Right hindlimb (tissue), 1 donor: ENCODE measurements at regions not wholly inside any gene's neighbourhood (a gene's known extent, or its start where the extent isn't known, plus 50 kb on each side); places are given as distances from the start of the nearest gene placed in this dataset.

Source experiments
- DNase-seq: peaks from one replicate; pipeline ENCODE4 v3.0.0-alpha.2; 2018

DNA sequence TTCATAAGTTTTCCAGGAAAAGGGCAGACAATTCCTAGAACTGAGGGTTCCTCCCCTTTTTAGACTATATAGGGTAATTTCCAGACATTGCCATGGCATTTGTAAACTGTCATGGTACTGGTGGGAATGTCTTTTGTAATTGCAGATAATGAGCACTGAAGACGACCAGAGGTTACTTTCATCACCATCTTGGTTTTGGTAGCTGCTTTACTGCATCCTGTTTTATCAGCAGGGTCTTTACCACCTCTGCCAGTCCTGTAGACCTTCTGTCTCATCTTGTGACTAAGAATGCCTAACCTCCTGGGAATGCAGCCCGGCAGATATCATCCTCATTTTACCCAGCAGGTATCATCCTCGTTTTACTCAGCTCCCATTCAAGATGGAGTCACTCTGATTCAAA, 583.9 kb upstream of the KLHL29 start:
- DNase-seq = no peak

DNA sequence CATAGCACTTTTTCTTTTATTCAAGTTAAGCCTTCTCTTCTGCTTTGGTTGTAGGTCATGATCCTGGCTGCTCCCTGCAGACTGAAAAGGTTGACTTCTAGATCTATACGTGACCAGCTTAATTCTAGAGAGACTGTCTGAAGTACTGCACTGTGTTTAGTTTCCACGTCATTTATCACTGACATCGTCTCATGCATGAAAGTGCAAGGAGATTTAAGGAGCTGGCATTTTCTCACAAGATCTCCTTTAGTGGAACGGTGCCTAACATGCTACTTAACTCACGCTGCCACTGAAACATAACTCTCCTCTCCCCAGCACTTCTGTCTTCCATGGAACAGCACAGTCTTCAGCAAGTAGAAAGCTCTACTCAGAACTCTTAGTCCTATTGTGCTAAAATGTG, 583.0 kb upstream of the KLHL29 start:
- no peak for DNase-seq

DNA sequence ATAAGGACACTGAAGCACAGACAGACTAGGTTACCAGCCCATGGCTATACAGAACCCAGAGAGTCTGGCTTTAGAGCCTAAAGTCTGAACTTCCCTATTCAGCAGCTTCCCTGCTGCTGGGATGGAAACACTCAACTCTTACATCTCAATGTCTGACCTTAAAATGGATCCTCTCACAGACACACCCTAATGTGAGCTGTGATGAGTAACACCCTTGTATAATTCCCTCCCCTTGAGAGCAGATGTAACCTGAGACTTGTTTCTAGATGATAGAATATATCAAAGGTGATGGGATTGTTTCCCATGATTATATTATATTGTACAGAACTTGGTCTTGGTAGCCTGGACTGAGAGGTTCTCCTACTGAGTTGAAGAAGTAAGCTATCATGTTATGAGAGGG, 577.1 kb upstream of the KLHL29 start:
- DNase-seq = no peak

DNA sequence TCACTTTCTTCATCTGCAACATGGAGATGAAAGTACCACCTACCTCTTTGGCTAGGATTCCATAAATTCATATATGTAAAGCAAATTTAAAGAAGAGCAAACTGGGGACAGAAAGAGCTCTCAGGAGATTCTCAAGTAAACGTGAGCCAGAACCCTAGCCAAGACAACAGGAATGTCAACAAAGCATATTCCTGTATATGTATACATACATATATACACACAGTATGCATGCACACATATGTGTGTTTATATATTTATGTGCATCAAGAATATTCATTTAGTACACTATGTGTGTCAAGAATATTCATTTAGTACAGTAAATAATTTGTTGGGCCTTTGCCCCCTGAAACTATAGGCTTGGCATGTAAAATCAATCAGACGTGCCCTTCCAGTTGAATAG, 574.4 kb upstream of the KLHL29 start:
- no peak for DNase-seq

- no peak for DNase-seq
These were observed 572.8 kb upstream of the KLHL29 start for GRCh38 chr2:22812065-22812680.

DNA sequence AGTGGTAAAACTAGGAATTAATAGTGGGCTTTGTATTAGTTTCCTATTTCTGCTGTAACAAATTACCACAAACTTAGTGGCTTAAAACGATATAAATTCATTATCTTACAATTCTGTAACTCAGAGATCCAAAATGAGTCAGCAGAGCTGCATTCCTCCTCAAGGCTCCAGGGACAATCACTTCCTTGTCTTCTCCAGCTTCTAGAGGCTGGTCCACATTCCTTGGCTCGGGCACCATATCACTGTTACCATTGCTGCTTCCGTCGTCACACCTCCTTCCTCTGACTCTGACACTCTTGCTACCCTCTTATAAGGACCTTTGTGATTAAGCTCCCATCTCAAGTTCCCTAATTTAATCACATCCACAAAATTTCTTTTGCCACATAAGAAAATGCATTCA, 567.8 kb upstream of the KLHL29 start:
- DNase-seq = no peak

GRCh38 chr2:22821458-22821857, 563.5 kb upstream of the KLHL29 start:
- no peak for DNase-seq

DNA sequence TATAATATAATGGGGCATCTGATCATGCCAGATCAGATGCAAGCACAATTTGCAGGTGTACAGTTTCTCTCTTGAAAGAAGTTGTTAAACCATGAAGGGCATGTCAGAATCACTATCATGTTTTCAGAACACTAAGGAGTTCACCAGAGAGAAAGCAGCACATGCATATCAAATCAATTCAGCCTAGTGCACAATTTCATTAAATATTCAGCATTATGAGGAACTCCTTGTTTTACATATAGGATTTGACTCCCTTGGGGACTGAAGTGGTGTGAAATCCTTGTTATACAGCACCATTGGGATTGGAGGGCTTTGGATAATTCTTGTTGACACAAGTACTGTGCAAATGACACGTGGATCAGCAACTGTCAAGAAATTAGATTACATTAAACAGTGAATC, 562.1 kb upstream of the KLHL29 start:
- no peak for DNase-seq

- no peak for DNase-seq
These were observed 560.4 kb upstream of the KLHL29 start for GRCh38 chr2:22824618-22825017.

- DNase-seq = peak; percentile 56
These were observed 558.3 kb upstream of the KLHL29 start for GRCh38 chr2:22826703-22827102.

DNA sequence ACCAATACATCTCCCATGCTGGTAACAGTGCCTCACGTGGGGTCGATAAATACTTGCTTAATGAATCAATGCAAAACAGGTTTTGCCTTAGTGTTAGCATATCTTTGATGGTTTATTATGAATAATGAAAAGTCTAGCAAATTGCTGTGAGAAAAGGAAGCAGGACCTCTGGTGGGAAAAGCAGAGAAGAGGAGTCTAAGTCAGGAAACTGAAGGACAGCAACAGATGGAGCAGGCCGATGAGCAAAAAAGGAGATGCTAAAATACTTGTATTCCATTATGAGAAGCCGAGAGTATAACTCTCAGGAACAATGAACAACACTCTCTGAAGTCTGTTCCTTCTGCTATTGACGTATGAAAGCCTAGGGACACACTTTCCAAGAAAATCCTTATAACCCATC, 555.2 kb upstream of the KLHL29 start:
- DNase-seq = peak; percentile 22

DNA sequence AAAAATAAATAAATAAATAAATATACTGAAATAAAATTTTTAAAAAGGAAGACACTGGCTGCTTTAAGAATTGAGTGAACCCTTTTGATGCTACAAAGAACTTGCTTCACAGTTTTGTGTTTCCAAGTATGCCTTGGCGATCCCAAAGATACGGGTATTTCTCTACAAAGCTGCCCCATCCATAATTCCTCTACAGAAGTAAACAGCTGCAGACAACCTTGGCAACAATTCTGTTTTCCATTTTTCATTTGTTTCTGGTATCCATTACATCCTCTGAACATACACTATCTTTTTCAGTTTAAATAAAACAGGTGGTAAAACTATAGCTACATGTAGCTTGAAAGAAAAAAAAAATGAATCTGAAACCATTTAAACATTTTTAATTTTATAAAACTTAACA, 552.8 kb upstream of the KLHL29 start:
- no peak for DNase-seq

- no peak for DNase-seq
These were observed 546.5 kb upstream of the KLHL29 start for GRCh38 chr2:22838461-22838860.

DNA sequence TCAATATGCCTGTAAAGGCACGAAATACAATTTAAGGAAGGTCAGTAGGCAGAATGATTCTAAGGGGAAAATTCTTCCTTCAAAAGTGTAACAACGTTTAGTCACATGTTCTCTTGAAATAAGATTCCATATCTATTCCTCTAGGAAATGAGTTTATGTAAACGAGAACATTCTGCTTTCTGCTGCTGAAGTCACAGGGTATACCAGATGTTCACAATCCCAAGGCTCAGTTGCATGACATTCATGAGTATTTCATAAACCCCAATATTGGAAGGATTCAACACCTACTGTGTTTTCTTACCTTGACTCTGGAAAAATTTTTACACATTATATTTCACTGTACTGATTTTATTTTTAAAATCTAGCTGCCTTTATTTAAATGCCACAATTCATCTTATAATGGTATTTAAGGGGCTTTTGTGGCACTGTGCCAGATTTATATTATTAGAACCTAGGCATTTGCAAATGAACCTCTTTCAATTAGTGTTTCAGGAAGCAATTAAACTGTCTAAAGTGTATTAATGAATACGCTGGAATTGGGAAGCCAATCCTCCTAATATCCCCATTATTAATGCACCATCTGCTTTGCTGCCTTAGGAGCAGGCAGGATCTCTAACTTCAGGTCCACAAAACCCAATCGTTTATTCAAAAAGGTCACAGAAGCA, 542.6 kb upstream of the KLHL29 start:
- DNase-seq = no peak

DNA sequence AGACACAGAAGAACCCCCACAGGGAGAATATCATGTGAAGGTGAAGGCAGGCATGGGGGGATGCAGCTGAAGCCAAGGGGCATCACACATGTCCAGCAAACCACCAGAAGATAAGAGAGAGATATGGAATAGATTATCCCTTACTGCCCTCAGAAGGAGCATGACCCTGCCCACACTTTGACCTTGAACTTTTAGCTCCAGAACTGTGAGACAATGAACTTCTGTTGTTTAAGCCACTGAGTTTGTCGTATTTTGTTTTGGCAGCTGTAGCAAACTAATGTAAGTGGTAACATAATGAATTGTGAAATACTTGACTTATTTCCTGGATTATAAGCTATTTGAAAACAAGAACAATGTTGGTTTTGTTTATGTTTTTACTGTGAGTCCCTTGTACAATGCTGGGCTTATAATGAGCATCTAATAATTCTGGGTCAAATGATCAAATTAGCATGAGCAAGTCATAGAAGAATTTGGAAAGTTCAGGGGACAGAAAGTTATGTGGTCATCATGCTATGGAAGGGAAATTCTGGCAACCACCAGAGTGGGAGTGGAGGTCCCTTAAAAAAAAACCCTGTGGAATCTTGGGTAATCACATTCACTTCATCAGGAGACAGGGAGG, 541.0 kb upstream of the KLHL29 start:
- no peak for DNase-seq

DNA sequence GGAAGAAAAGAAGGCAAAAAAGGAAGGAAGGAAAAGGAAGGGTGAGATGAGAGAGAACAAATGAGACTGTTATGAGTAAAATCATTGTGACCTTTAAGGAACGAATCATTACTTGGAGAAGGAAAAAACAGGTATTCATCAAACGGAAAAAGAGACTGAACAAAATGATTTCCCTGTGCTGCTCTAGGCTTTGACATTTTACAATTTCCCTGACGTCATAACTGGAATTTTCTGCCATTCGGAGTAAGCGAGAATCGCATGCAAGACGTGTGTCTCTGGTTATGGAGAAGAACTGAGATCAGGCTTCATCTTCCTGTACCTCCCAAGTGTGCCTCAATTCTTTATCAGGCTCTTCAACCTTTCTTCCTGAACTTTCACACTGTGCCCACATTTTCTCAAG, 534.7 kb upstream of the KLHL29 start:
- DNase-seq = no peak

DNA sequence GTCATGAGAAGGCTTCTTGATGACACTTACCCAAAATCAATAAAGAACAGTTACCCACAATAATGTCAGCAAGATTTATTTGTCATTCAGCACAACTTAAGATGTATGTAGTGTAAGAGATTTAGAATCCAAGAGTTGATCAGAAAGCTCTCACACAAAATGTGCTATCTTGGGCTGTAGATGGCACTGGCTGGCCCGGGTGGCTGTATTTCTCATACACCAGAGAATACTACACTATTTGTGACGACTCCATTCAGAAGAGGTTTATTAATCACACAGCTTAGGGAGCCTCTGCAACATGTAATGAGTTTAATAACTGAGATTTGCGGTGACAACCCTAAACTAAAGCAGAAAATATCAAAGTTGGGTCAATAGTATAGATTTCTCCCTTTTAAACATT, 530.4 kb upstream of the KLHL29 start:
- no peak for DNase-seq

GRCh38 chr2:22855081-22855480, 529.9 kb upstream of the KLHL29 start:
- DNase-seq = no peak

- DNase-seq = no peak
These were observed 529.2 kb upstream of the KLHL29 start for GRCh38 chr2:22855761-22856184.

DNA sequence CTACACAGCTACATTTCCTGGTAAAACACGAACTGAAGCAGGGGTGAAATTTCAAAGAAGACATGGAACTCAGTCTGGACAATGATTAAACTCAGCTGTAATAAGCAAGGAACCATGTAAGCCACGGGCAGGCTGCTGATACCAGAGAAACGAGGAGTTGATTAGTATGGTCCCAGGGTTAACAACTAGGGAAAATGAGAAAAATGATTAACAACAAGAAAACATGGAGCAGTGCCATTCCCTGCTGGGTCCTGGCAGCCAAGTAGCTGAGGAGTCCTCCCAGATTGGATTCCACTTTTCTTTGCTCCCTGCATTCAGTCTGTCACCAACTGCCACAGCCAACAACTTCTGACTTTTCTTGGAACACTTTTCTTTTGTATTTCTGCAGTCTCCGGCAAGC, 517.0 kb upstream of the KLHL29 start:
- no peak for DNase-seq

- DNase-seq = no peak
These were observed 506.9 kb upstream of the KLHL29 start for GRCh38 chr2:22878121-22878520.

GRCh38 chr2:22879009-22879863, 505.7 kb upstream of the KLHL29 start:
- no peak for DNase-seq

DNA sequence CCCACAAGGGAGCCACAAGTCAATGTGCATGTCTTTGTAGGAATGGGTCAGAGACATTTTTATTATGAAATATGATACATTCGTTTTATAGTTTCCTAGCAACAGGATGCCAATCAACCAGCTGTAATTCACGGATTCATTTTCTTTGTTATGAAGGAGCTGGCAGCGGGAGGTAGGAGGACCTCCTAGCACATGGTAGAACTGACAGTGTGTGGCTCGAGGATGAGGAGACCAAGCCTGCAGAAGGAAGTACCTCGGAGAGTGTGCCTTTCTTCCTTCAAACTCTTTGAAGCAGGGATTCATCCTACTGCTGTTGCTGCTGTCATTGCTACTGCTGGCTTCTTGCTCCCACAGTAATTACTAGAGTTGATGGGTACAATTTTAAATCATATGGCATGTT, 504.8 kb upstream of the KLHL29 start:
- DNase-seq = no peak

GRCh38 chr2:22882011-22882410, 503.0 kb upstream of the KLHL29 start:
- DNase-seq = no peak
